Thyroid gland (tissue), 4 donors: ENCODE measurements at regions not wholly inside any gene's neighbourhood (a gene's known extent, or its start where the extent isn't known, plus 50 kb on each side); places are given as distances from the start of the nearest gene placed in this dataset.

Source experiments
- DNase-seq, 2 donors: peaks; one replicate each; pipeline ENCODE4 v3.0.0-alpha.2; 2019
- H3K27ac ChIP-seq, 3 donors: fragments of 200-600 bp; sonication (generic); 1 replicate in 2 of 3; 2 replicates in 1 of 3; pipeline ENCODE4 v1.5.1; 2016 to 2019; ENCODE audit warnings: mild to moderate bottlenecking in 1 of 3, moderate library complexity in 1 of 3
- H3K27me3 ChIP-seq: fragments of 200-600 bp; sonication (generic); one replicate; pipeline ENCODE4 v1.5.1; 2019
- H3K36me3 ChIP-seq, 2 donors: fragments of 200-600 bp; sonication (generic); one replicate each; pipeline ENCODE4 v1.5.1; 2016 to 2019
- H3K4me1 ChIP-seq, 2 donors: fragments of 200-600 bp; sonication (generic); one replicate each; pipeline ENCODE4 v1.5.1; 2017 to 2019
- H3K4me3 ChIP-seq, 3 donors: fragments of 200-600 bp; sonication (generic); replicated peaks in 1 of 3; 1 replicate in 2 of 3; 2 replicates in 1 of 3; pipeline ENCODE4 v1.5.1; 2016; ENCODE audit warnings: mild to moderate bottlenecking in 1 of 3
- H3K9me3 ChIP-seq: fragments of 200-600 bp; sonication (generic); one replicate; pipeline ENCODE4 v1.5.1; 2017
- POLR2A ChIP-seq, 2 donors: fragments of 450-650 bp; IDR thresholded peaks; one replicate each; pipeline ENCODE4 v1.6.1; 2017; ENCODE audit warnings: antibody characterized with exemption in 2 of 2, mild to moderate bottlenecking in 2 of 2, moderate library complexity in 1 of 2
- WGBS, 2 donors: methylation state at CpG; one replicate each; pipeline ENCODE4 v1.1.5; 2017; 5-methylcytosine and 5-hydroxymethylcytosine counted together
- intact Hi-C: fragments of 100-400 bp; cut with DNase I; formaldehyde crosslinking; loops from one replicate; pipeline ENCODE4 v1.15.1; 2023
- TF ChIP-seq, protein P1 (sequence below), 6 experiments: fragments of 200-600 bp in 3 of 6; fragments of 450-650 bp in 3 of 6; sonication (generic) in 3 of 6; IDR thresholded peaks; one replicate each; pipeline ENCODE4 v1.5.1; 2016 to 2019; ENCODE audit warnings: antibody characterized with exemption in 6 of 6, mild to moderate bottlenecking in 2 of 6, inconsistent platforms in 1 of 6, moderate library complexity in 1 of 6

DNA sequence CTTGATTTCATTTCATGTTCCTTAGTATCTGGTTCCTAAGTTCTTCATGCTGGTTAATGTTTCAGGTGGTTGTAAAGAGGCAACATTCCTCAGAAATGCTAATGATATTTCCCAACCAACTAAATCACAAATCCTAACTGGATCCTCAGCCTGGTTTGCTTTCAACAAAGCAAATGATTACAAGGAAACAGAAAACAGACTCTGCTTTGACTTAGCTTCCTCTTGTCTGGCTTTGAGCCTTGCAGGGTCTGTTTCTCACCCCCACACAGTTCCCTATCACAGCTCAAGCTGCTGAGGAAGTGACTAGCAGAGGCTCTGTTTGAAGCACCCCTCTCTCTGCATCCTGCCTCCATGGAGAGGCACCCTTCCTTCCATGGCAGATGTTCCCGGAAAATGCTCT is 130.2 kb upstream of the CTTNBP2 start:
- H3K27ac ChIP-seq: no peak overlapping the region
- H3K27me3 ChIP-seq: no peaks in the 10 kb centered on the region
- no peaks in the 10 kb centered on the region for H3K4me1 ChIP-seq
- TF ChIP-seq, protein P1, sequence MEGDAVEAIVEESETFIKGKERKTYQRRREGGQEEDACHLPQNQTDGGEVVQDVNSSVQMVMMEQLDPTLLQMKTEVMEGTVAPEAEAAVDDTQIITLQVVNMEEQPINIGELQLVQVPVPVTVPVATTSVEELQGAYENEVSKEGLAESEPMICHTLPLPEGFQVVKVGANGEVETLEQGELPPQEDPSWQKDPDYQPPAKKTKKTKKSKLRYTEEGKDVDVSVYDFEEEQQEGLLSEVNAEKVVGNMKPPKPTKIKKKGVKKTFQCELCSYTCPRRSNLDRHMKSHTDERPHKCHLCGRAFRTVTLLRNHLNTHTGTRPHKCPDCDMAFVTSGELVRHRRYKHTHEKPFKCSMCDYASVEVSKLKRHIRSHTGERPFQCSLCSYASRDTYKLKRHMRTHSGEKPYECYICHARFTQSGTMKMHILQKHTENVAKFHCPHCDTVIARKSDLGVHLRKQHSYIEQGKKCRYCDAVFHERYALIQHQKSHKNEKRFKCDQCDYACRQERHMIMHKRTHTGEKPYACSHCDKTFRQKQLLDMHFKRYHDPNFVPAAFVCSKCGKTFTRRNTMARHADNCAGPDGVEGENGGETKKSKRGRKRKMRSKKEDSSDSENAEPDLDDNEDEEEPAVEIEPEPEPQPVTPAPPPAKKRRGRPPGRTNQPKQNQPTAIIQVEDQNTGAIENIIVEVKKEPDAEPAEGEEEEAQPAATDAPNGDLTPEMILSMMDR (IDR thresholded peaks at IDR 0.05): no peak
- TF ChIP-seq POLR2A (IDR thresholded peaks at IDR 0.05): no peak
- H3K4me3 ChIP-seq: no peak overlapping the region
- intact Hi-C loops: no loop called here
- no peak for DNase-seq
- 43 to 65% methylated on average over 1 of the region's 1 CpG for WGBS, 2 donors
- no peaks in the 10 kb centered on the region for H3K9me3 ChIP-seq
- H3K36me3 ChIP-seq: no peaks in the 10 kb centered on the region

DNA sequence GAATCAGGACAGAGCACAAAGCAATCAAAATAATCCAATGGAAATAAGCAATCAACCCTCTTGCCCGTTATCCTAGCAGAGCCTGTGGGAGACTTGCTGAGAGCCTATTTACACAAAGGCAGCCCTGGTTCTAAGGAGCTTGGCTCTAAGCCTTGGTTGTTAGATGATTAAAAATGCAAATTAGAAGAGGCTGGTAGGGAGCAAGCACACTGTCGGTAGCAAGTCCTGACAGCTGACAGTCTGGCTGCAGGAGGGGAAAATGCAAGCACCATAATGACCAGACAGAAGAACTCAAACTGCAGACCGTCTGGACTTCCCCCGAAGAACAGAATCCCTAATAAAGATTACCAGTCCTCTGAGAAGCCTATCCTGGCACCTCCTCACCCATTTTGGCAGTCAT is 131.8 kb upstream of the CTTNBP2 start:
- H3K36me3 ChIP-seq: no peaks in the 10 kb centered on the region
- no peaks in the 10 kb centered on the region for H3K9me3 ChIP-seq
- H3K27me3 ChIP-seq: no peaks in the 10 kb centered on the region
- H3K4me1 ChIP-seq: no peaks in the 10 kb centered on the region
- no peak for DNase-seq
- no peak for TF ChIP-seq POLR2A (IDR thresholded peaks at IDR 0.05)
- TF ChIP-seq, protein P1 (IDR thresholded peaks at IDR 0.05): no peak
- H3K27ac ChIP-seq: no peak overlapping the region
- H3K4me3 ChIP-seq: no peak overlapping the region
- intact Hi-C loops: no loop called here
- WGBS, 2 donors: 59 to 74% methylated on average over 4 of the region's 4 CpGs

DNA sequence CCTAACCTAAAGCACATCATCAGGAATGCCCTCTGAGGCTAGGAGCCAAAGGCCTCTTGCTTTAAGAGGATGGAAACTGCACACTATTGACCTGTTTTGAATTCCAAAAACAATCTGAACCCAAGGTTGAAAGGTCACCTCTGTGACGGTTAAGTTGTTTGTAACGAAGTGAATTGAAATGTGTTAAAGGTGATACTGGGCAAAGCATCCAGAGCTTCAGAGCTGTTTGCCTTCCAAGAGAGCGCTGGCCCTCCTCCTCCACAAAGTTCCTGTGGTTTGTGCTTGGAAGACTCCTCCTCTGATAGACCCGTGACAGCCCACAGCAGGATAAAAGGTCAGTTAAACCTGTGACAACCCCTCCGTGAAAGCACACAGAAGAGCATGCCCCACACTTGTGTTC is 133.7 kb upstream of the CTTNBP2 start:
- Histone ChIP-seq H3K27ac (no peak overlapping the region), H3K27me3 (no peaks in the 10 kb centered on the region), H3K9me3 (no peaks in the 10 kb centered on the region), H3K4me1 (no peaks in the 10 kb centered on the region), H3K36me3 (no peaks in the 10 kb centered on the region), H3K4me3 (no peak overlapping the region)
- 44 to 45% methylated on average over 5 of the region's 5 CpGs for WGBS, 2 donors
- intact Hi-C loops: no loop called here
- no peak for TF ChIP-seq POLR2A (IDR thresholded peaks at IDR 0.05)
- TF ChIP-seq, protein P1 (IDR thresholded peaks at IDR 0.05): no peak
- DNase-seq: peak in 1 of 2 donors; percentile 42

DNA sequence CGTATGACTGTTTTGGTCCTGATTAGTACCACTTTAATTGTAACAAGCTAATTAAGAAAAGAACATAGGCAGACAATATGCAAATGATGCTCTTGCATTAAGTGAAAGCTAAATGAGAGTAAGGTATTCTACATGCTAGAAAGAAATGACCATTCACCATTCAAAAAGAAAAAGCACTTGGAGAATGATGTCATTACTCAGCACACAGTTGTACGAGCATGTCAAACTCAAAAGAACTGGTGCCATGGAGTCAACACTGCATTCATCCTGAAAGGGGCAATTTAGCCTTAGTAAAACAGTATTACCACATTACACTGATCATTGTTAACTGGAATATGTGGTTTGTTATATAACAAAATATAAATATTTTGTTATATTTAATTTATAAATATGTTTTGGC is 136.2 kb upstream of the CTTNBP2 start:
- Histone ChIP-seq H3K27ac (no peak overlapping the region), H3K27me3 (no peaks in the 10 kb centered on the region), H3K9me3 (no peaks in the 10 kb centered on the region), H3K4me3 (no peak overlapping the region), H3K36me3 (no peaks in the 10 kb centered on the region), H3K4me1 (no peaks in the 10 kb centered on the region)
- DNase-seq: no peak
- TF ChIP-seq, protein P1 (IDR thresholded peaks at IDR 0.05): no peak
- no peak for TF ChIP-seq POLR2A (IDR thresholded peaks at IDR 0.05)
- intact Hi-C loops: no loop called here
- WGBS, 2 donors: 87 to 95% methylated on average over 2 of the region's 2 CpGs

DNA sequence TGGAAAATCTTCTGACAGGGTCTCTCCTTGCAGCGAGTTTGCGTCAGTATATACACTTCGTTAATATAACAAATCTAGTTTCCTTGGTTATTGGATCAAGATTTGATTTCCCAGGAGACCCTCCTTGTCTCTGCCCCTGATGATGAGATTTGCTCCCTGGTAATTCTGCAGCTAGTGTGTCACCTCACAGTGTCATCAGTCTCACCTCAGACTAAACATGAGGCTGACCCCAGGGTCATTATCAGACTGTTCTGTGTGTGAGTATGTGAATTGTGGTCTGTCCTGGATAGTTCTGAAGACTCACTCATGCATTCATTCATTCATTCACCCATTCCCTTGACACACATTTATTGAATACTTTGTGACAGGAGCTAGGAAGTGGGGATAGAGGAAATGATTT is 138.4 kb upstream of the CTTNBP2 start:
- intact Hi-C loops: no loop called here
- WGBS, 2 donors: 88 to 95% methylated on average over 3 of the region's 3 CpGs

More for the DNA sequence above, 138.4 kb upstream of the CTTNBP2 start:
- H3K27ac ChIP-seq: no peak overlapping the region
- TF ChIP-seq, protein P1 (IDR thresholded peaks at IDR 0.05): no peak
- no peak for TF ChIP-seq POLR2A (IDR thresholded peaks at IDR 0.05)
- no peaks in the 10 kb centered on the region for H3K9me3 ChIP-seq
- H3K27me3 ChIP-seq: no peaks in the 10 kb centered on the region
- no peak overlapping the region for H3K4me3 ChIP-seq
- DNase-seq: no peak
- H3K36me3 ChIP-seq: no peaks in the 10 kb centered on the region
- no peaks in the 10 kb centered on the region for H3K4me1 ChIP-seq
